ENCODE measurements at regions not wholly inside any gene's neighbourhood (a gene's known extent, or its start where the extent isn't known, plus 50 kb on each side); places are given as distances from the start of the nearest gene placed in this dataset.

DNA sequence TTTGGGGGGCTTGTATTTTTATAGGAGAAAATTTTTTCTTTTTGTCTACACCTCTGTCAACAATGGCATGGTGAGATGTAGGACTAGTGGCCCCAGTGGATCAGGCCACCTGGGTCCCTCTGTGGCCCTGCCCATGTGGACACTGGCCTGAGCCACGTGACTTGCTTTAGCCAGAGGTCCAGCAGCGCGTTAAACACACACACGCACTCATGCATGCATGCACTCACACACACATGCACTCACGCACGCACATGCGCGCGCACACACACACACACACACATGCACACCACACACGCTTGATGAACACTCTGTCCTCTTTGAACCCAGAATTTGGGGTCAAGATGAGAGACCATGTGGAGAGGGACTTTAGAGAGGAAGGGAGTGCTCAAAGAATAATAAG, 59.4 kb upstream of the NUP50 start:
- Mint-ChIP-seq H3K9me3 (no peaks in the 10 kb centered on the region), H3K4me1 (ENCODE audit: low read depth) (no peaks in the 10 kb centered on the region), H3K27me3 (peaks cover 35% of the 10 kb centered on the region), H3K36me3 (ENCODE audit: low read depth) (no peaks in the 10 kb centered on the region), H3K4me3 (no peak overlapping the region), H3K27ac (no peak overlapping the region)
- DNase-seq, result no peak

DNA sequence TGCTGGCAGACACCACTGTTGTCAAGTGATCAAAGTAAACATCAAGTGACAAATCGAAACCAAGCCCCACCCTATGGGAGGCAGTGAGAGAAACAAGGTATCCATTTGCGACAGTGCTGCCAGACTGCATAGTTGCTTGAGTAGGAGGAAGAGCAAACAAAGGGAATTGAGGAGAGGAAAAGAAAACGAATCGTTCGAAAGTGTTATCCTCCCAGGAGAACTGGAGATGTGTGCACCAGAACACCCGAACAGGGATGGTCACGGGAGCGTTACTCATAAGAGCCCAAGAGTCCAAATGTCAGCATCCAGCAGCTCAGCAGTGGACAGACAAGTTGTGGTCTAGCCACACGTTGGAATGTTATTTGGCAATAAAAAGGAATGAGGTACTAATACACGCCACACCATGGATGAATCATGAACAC, 58.4 kb upstream of the NUP50 start:
- Mint-ChIP-seq H3K4me1 (ENCODE audit: low read depth) (no peaks in the 10 kb centered on the region), H3K36me3 (ENCODE audit: low read depth) (no peaks in the 10 kb centered on the region), H3K4me3 (no peak overlapping the region), H3K27me3 (peaks cover 26% of the 10 kb centered on the region), H3K9me3 (no peaks in the 10 kb centered on the region), H3K27ac (no peak overlapping the region)
- DNase-seq, result no peak

DNA sequence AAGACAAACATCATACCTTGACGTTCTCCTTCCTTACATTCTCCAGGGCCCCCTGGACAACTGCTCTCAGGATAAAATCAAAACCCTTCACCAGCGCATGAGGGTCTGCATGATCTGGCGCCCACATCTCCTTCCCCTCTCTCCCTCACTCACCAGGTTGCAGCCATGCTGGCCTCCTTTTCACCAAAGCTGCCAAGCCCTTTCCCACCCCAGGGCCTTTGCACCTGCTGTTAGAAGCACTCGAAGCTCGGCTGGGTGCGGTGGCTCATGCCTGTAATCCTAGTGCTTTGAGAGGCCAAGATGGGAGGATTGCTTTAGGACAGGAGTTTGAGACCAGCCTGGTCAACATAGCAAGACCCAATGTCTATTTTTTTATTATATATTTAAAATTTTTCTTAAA, 56.1 kb upstream of the NUP50 start:
- no peaks in the 10 kb centered on the region for H3K4me1 Mint-ChIP-seq (ENCODE audit: low read depth)
- H3K27me3 Mint-ChIP-seq, result peaks cover 13% of the 10 kb centered on the region
- no peaks in the 10 kb centered on the region for H3K9me3 Mint-ChIP-seq
- no peak overlapping the region for H3K4me3 Mint-ChIP-seq
- no peak overlapping the region for H3K27ac Mint-ChIP-seq
- no peak for DNase-seq
- no peaks in the 10 kb centered on the region for H3K36me3 Mint-ChIP-seq (ENCODE audit: low read depth)

DNA sequence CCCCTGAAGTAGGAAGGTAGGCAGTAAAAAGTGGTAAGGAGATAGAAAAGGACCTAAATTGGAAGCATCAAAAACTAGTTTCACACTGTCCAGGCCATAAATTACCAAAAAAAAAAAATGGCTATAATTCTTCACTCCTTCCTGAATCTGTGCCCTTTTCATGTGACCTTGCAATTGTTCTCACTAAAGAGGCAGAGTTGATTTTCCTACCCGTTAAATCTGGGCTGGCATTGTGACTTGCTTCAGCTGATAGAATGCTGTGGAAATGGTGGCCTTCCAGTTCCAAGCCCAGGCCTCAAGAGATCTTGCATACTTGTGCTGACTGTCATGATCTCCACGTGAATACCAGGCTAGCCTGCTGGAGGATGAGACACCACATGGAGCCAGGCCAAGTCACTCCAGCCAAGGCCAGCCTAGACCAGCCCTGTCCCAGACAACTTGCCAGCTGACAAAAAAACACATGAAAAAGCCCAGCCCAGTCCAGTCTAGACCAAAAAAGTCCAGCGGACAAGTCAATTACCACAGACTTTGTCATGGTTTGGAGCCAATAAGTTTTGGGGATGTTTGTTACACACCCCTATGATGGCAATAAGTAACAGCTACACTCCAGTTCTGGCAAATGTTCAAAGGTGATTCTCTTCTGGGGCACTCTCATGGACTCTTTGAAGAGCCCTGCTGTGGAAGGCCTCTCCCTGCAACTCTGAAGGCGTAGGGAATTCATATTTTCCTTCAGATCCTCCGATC, 51.4 kb upstream of the NUP50 start:
- peaks cover 10% of the 10 kb centered on the region for H3K27me3 Mint-ChIP-seq
- H3K4me3 Mint-ChIP-seq, result no peak overlapping the region
- H3K36me3 Mint-ChIP-seq (ENCODE audit: low read depth), result no peaks in the 10 kb centered on the region
- H3K4me1 Mint-ChIP-seq (ENCODE audit: low read depth), result no peaks in the 10 kb centered on the region
- H3K27ac Mint-ChIP-seq, result no peak overlapping the region
- no peak for DNase-seq
- no peaks in the 10 kb centered on the region for H3K9me3 Mint-ChIP-seq

Measured in activated T-cell treated with anti-CD3 and anti-CD28 coated beads, Interleukin-2, amount 50 U/mL, for 24 hours (primary cell).